Epithelial cell of esophagus (primary cell): ENCODE measurements at regions not wholly inside any gene's neighbourhood (a gene's known extent, or its start where the extent isn't known, plus 50 kb on each side); places are given as distances from the start of the nearest gene placed in this dataset.
A peak's percentile ranks its signal among the peaks of the same experiment; 100 is the strongest.

Experiments
- DNase-seq: peaks from one replicate; pipeline ENCODE4 v3.0.0; 2010; ENCODE audit warnings: low read depth
- H3K4me3 ChIP-seq: 2 replicates; pipeline ENCODE4 v1.5.1; 2011; ENCODE audit warnings: mild to moderate bottlenecking, low read length, control low read depth
- CTCF ChIP-seq: IDR thresholded peaks from 2 replicates; pipeline ENCODE4 v1.5.1; 2011; ENCODE audit warnings: low read depth, mild to moderate bottlenecking, low read length, control low read depth, inconsistent platforms; ENCODE audit not compliant: insufficient read depth; ENCODE audit errors: missing control alignments

GRCh38 chr2:7956126-7956689 is 725.6 kb upstream of the ID2 start:
- DNase-seq: no peak
- no peak overlapping the region for H3K4me3 ChIP-seq
- TF ChIP-seq CTCF: no peak

GRCh38 chr2:7961550-7961949 is 720.3 kb upstream of the ID2 start:
- no peak overlapping the region for H3K4me3 ChIP-seq
- DNase-seq: no peak
- no peak for TF ChIP-seq CTCF

- DNase-seq: no peak
- TF ChIP-seq CTCF: no peak
- no peak overlapping the region for H3K4me3 ChIP-seq
Observed at GRCh38 chr2:7962161-7962560, 719.7 kb upstream of the ID2 start.

GRCh38 chr2:7963787-7964186 is 718.1 kb upstream of the ID2 start:
- peak; percentile 43 for DNase-seq

GRCh38 chr2:7966032-7966431 is 715.8 kb upstream of the ID2 start:
- H3K4me3 ChIP-seq: no peak overlapping the region
- no peak for TF ChIP-seq CTCF
- no peak for DNase-seq

More at GRCh38 chr2:7963787-7964186, 718.1 kb upstream of the ID2 start:
- TF ChIP-seq CTCF: no peak
- no peak overlapping the region for H3K4me3 ChIP-seq

- no peak for TF ChIP-seq CTCF
- no peak overlapping the region for H3K4me3 ChIP-seq
- peak; percentile 4 for DNase-seq
Observed at GRCh38 chr2:7967707-7968405, 714.0 kb upstream of the ID2 start.

- DNase-seq: no peak
- no peak overlapping the region for H3K4me3 ChIP-seq
- no peak for TF ChIP-seq CTCF
Observed at GRCh38 chr2:7969756-7970515, 711.9 kb upstream of the ID2 start.
